ENCODE measurements at regions not wholly inside any gene's neighbourhood (a gene's known extent, or its start where the extent isn't known, plus 50 kb on each side); places are given as distances from the start of the nearest gene placed in this dataset.

DNA sequence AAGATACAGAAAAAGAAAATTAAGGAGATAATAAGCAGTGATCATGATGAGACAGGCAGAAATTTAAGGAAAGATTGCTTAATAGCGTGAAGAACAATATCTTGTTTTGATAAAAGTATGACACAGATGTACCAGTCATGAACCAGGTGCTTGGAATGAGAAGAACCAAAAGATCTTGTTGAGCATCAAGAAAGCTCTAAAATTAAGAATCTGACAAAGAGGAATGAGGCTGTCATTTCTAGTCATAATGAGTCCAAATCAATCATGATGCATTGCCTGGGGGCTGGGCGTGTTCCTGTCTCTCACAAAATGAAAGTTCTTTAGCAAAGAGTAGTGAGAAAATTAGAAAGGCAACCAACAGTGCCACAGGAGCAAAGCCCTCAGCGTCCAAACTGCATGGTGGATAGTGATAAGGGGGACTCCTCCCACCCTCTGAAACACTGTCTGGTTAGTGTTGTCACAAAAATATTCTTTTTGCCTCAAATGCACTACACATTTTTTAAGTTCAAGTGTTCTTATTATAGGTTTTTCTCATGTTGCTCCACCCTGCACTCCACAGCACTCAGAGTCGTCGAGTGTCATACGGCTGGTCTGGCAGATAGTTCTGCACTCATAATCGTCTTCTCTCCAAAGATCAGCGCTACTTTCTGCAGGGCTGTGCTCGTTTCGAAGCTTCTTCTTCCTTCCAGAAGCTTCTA, 439.6 kb downstream of the TNS3 start:
- TF ChIP-seq HDAC6 (IDR thresholded peaks at IDR 0.05; ENCODE audit: unreplicated experiment) (no peak), ZNF24 (IDR thresholded peaks at IDR 0.05) (no peak), ATF3 (IDR thresholded peaks at IDR 0.05; ENCODE audit: borderline replicate concordance, extremely low read depth, low read depth, low read length) (no peak), MYC (IDR thresholded peaks at IDR 0.05; ENCODE audit: insufficient read depth, insufficient read length, insufficient replicate concordance, low read length, severe bottlenecking) (no peak), EP300 (IDR thresholded peaks at IDR 0.05; ENCODE audit: borderline replicate concordance in 1 of 2, control insufficient read depth in 1 of 2, low read depth in 2 of 2, low read length in 2 of 2) (no peak), BRCA1 (IDR thresholded peaks at IDR 0.05; ENCODE audit: low read depth, low read length) (no peak), USF2 (IDR thresholded peaks at IDR 0.05; ENCODE audit: borderline replicate concordance, low read depth, low read length) (no peak)
- TF ChIP-seq, protein P1, sequence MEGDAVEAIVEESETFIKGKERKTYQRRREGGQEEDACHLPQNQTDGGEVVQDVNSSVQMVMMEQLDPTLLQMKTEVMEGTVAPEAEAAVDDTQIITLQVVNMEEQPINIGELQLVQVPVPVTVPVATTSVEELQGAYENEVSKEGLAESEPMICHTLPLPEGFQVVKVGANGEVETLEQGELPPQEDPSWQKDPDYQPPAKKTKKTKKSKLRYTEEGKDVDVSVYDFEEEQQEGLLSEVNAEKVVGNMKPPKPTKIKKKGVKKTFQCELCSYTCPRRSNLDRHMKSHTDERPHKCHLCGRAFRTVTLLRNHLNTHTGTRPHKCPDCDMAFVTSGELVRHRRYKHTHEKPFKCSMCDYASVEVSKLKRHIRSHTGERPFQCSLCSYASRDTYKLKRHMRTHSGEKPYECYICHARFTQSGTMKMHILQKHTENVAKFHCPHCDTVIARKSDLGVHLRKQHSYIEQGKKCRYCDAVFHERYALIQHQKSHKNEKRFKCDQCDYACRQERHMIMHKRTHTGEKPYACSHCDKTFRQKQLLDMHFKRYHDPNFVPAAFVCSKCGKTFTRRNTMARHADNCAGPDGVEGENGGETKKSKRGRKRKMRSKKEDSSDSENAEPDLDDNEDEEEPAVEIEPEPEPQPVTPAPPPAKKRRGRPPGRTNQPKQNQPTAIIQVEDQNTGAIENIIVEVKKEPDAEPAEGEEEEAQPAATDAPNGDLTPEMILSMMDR (IDR thresholded peaks at IDR 0.05 in 2 of 3, conservative IDR thresholded peaks at IDR 0.05 in 1 of 3; ENCODE audit: control insufficient read depth in 2 of 3, extremely low read depth in 1 of 3, insufficient read depth in 1 of 3, low read depth in 3 of 3, low read length in 3 of 3), result no peak
